ENCODE measurements at regions not wholly inside any gene's neighbourhood (a gene's known extent, or its start where the extent isn't known, plus 50 kb on each side); places are given as distances from the start of the nearest gene placed in this dataset.

DNA sequence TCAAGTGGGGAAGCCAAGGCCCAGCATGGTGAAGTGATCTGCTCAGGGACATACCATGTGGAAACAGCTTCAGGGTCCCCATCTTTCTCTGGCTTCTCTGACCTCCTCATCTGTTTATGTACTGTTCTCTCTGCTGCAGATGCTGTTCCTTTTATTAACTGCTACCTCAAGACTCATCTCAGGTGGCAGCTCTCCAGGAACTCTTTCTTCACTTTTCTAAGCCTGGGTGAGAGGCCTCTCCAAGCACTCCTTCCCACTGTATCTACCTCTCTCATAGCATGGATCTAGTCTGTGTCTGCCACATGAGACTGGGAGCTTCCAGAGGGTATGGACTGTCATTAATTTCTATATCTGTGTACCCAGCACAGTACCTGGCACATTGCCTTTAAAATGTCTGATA is 73.4 kb upstream of the PPM1J start:
- TF ChIP-seq ISL1 (CRISPR knock-in tag; IDR thresholded peaks at IDR 0.05) = no peak
- no peak for TF ChIP-seq ESRRG (CRISPR knock-in tag; IDR thresholded peaks at IDR 0.05)
- TF ChIP-seq PPARA (CRISPR knock-in tag; IDR thresholded peaks at IDR 0.05; ENCODE audit: borderline replicate concordance) = no peak
- TF ChIP-seq, protein P1, sequence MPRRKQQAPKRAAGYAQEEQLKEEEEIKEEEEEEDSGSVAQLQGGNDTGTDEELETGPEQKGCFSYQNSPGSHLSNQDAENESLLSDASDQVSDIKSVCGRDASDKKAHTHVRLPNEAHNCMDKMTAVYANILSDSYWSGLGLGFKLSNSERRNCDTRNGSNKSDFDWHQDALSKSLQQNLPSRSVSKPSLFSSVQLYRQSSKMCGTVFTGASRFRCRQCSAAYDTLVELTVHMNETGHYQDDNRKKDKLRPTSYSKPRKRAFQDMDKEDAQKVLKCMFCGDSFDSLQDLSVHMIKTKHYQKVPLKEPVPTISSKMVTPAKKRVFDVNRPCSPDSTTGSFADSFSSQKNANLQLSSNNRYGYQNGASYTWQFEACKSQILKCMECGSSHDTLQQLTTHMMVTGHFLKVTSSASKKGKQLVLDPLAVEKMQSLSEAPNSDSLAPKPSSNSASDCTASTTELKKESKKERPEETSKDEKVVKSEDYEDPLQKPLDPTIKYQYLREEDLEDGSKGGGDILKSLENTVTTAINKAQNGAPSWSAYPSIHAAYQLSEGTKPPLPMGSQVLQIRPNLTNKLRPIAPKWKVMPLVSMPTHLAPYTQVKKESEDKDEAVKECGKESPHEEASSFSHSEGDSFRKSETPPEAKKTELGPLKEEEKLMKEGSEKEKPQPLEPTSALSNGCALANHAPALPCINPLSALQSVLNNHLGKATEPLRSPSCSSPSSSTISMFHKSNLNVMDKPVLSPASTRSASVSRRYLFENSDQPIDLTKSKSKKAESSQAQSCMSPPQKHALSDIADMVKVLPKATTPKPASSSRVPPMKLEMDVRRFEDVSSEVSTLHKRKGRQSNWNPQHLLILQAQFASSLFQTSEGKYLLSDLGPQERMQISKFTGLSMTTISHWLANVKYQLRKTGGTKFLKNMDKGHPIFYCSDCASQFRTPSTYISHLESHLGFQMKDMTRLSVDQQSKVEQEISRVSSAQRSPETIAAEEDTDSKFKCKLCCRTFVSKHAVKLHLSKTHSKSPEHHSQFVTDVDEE (CRISPR knock-in tag; IDR thresholded peaks at IDR 0.05) = no peak
- TF ChIP-seq, protein P2, sequence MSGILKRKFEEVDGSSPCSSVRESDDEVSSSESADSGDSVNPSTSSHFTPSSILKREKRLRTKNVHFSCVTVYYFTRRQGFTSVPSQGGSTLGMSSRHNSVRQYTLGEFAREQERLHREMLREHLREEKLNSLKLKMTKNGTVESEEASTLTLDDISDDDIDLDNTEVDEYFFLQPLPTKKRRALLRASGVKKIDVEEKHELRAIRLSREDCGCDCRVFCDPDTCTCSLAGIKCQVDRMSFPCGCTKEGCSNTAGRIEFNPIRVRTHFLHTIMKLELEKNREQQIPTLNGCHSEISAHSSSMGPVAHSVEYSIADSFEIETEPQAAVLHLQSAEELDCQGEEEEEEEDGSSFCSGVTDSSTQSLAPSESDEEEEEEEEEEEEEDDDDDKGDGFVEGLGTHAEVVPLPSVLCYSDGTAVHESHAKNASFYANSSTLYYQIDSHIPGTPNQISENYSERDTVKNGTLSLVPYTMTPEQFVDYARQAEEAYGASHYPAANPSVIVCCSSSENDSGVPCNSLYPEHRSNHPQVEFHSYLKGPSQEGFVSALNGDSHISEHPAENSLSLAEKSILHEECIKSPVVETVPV (CRISPR knock-in tag; IDR thresholded peaks at IDR 0.05) = no peak
- no peak for TF ChIP-seq CSDC2 (CRISPR knock-in tag; IDR thresholded peaks at IDR 0.05)
- TF ChIP-seq ZNF8 (CRISPR knock-in tag; IDR thresholded peaks at IDR 0.05) = no peak
- no peak for TF ChIP-seq ARNTL (CRISPR knock-in tag; IDR thresholded peaks at IDR 0.05; ENCODE audit: borderline replicate concordance, low read depth)
- no peak for TF ChIP-seq ZFP3 (CRISPR knock-in tag; IDR thresholded peaks at IDR 0.05)
- TF ChIP-seq, protein P3, sequence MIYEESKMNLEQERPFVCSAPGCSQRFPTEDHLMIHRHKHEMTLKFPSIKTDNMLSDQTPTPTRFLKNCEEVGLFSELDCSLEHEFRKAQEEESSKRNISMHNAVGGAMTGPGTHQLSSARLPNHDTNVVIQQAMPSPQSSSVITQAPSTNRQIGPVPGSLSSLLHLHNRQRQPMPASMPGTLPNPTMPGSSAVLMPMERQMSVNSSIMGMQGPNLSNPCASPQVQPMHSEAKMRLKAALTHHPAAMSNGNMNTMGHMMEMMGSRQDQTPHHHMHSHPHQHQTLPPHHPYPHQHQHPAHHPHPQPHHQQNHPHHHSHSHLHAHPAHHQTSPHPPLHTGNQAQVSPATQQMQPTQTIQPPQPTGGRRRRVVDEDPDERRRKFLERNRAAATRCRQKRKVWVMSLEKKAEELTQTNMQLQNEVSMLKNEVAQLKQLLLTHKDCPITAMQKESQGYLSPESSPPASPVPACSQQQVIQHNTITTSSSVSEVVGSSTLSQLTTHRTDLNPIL (CRISPR knock-in tag; IDR thresholded peaks at IDR 0.05; ENCODE audit: low read depth) = no peak
- no peak for TF ChIP-seq ZC3H10 (CRISPR knock-in tag; IDR thresholded peaks at IDR 0.05)
- no peak for TF ChIP-seq BACH2 (CRISPR knock-in tag; IDR thresholded peaks at IDR 0.05; ENCODE audit: borderline replicate concordance)
- TF ChIP-seq TOX (CRISPR knock-in tag; IDR thresholded peaks at IDR 0.05; ENCODE audit: borderline replicate concordance) = no peak
- TF ChIP-seq ZNF565 (CRISPR knock-in tag; conservative IDR thresholded peaks at IDR 0.05; ENCODE audit: low read depth) = no peak

DNA sequence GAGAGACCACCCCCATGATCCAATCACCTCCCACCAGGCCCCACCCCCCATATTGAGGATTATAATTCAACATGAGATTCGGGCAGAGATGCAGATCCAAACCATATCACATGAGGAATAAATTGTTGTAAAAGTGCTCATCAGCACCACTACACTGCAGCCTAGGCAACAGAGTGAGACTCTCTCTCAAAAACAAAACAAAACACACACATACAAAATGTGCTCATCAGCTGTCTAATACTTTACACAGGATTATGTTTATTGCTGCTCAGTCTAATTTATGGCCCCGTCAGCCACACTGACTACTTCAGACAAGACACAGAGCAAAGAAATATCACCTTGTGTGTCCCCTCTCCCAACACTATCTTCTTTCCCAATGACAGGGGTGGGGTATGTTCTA is 72.9 kb upstream of the PPM1J start:
- TF ChIP-seq, protein P1 (CRISPR knock-in tag; IDR thresholded peaks at IDR 0.05) = no peak
- TF ChIP-seq ISL1 (CRISPR knock-in tag; IDR thresholded peaks at IDR 0.05) (no peak), ZNF565 (CRISPR knock-in tag; conservative IDR thresholded peaks at IDR 0.05; ENCODE audit: low read depth) (no peak), RARB (CRISPR knock-in tag; IDR thresholded peaks at IDR 0.05) (no peak), TOX (CRISPR knock-in tag; IDR thresholded peaks at IDR 0.05; ENCODE audit: borderline replicate concordance) (no peak), CSDC2 (CRISPR knock-in tag; IDR thresholded peaks at IDR 0.05) (no peak), OSR1 (CRISPR knock-in tag; IDR thresholded peaks at IDR 0.05) (no peak), ARNTL (CRISPR knock-in tag; IDR thresholded peaks at IDR 0.05; ENCODE audit: borderline replicate concordance, low read depth) (no peak), ZFP3 (CRISPR knock-in tag; IDR thresholded peaks at IDR 0.05) (no peak), SNAI2 (CRISPR knock-in tag; IDR thresholded peaks at IDR 0.05) (no peak), ZC3H10 (CRISPR knock-in tag; IDR thresholded peaks at IDR 0.05) (no peak), ZFP30 (CRISPR knock-in tag; IDR thresholded peaks at IDR 0.05) (no peak), BACH2 (CRISPR knock-in tag; IDR thresholded peaks at IDR 0.05; ENCODE audit: borderline replicate concordance) (no peak), TCF4 (CRISPR knock-in tag; IDR thresholded peaks at IDR 0.05; ENCODE audit: borderline replicate concordance) (no peak), GLIS3 (CRISPR knock-in tag; IDR thresholded peaks at IDR 0.05) (no peak), ESRRG (CRISPR knock-in tag; IDR thresholded peaks at IDR 0.05) (no peak)
- TF ChIP-seq, protein P4, sequence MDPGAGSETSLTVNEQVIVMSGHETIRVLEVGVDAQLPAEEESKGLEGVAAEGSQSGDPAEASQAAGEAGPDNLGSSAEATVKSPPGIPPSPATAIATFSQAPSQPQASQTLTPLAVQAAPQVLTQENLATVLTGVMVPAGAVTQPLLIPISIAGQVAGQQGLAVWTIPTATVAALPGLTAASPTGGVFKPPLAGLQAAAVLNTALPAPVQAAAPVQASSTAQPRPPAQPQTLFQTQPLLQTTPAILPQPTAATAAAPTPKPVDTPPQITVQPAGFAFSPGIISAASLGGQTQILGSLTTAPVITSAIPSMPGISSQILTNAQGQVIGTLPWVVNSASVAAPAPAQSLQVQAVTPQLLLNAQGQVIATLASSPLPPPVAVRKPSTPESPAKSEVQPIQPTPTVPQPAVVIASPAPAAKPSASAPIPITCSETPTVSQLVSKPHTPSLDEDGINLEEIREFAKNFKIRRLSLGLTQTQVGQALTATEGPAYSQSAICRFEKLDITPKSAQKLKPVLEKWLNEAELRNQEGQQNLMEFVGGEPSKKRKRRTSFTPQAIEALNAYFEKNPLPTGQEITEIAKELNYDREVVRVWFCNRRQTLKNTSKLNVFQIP (CRISPR knock-in tag; IDR thresholded peaks at IDR 0.05; ENCODE audit: borderline replicate concordance, low read depth) = no peak
- TF ChIP-seq, protein P5, sequence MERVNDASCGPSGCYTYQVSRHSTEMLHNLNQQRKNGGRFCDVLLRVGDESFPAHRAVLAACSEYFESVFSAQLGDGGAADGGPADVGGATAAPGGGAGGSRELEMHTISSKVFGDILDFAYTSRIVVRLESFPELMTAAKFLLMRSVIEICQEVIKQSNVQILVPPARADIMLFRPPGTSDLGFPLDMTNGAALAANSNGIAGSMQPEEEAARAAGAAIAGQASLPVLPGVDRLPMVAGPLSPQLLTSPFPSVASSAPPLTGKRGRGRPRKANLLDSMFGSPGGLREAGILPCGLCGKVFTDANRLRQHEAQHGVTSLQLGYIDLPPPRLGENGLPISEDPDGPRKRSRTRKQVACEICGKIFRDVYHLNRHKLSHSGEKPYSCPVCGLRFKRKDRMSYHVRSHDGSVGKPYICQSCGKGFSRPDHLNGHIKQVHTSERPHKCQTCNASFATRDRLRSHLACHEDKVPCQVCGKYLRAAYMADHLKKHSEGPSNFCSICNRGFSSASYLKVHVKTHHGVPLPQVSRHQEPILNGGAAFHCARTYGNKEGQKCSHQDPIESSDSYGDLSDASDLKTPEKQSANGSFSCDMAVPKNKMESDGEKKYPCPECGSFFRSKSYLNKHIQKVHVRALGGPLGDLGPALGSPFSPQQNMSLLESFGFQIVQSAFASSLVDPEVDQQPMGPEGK (CRISPR knock-in tag; IDR thresholded peaks at IDR 0.05; ENCODE audit: borderline replicate concordance) = no peak
- TF ChIP-seq, protein P2 (CRISPR knock-in tag; IDR thresholded peaks at IDR 0.05) = no peak
- ATAC-seq = no peak

More for the DNA sequence above, 73.4 kb upstream of the PPM1J start:
- ATAC-seq = no peak
